Fibroblast of skin of abdomen (primary cell): ENCODE measurements at regions not wholly inside any gene's neighbourhood (a gene's known extent, or its start where the extent isn't known, plus 50 kb on each side); places are given as distances from the start of the nearest gene placed in this dataset.

ENCODE experiments used
- DNase-seq: peaks from one replicate; pipeline ENCODE4 v3.0.0-alpha.2; 2013

GRCh38 chr4:80145739-80146138 lies 51.6 kb upstream of the PRDM8 start:
- DNase-seq: no peak

GRCh38 chr4:80144676-80145470 lies 52.4 kb upstream of the PRDM8 start:
- no peak for DNase-seq

- DNase-seq: no peak
Measured at GRCh38 chr4:80143307-80143679, 54.0 kb upstream of the PRDM8 start.

GRCh38 chr4:80142394-80143306 lies 54.7 kb upstream of the PRDM8 start:
- DNase-seq: no peak

- no peak for DNase-seq
Measured at GRCh38 chr4:80141543-80141942, 55.8 kb upstream of the PRDM8 start.

GRCh38 chr4:80140194-80140593 lies 57.1 kb upstream of the PRDM8 start:
- no peak for DNase-seq

- DNase-seq: no peak
Measured at GRCh38 chr4:80139671-80140070, 57.6 kb upstream of the PRDM8 start.

GRCh38 chr4:80138551-80139538 lies 58.5 kb upstream of the PRDM8 start:
- peak; percentile 71 for DNase-seq

- no peak for DNase-seq
Measured at GRCh38 chr4:80137631-80138030, 59.7 kb upstream of the PRDM8 start.

- no peak for DNase-seq
Measured at GRCh38 chr4:80136270-80136669, 61.0 kb upstream of the PRDM8 start.

- DNase-seq: no peak
Measured at GRCh38 chr4:80135702-80136058, 61.6 kb upstream of the PRDM8 start.

- DNase-seq: no peak
Measured at GRCh38 chr4:80134936-80135701, 62.1 kb upstream of the ANTXR2 start.

GRCh38 chr4:80133240-80133783 lies 60.3 kb upstream of the ANTXR2 start:
- DNase-seq: no peak

- DNase-seq: no peak
Measured at GRCh38 chr4:80129785-80130184, 56.8 kb upstream of the ANTXR2 start.

- DNase-seq: no peak
Measured at GRCh38 chr4:80128941-80129340, 55.9 kb upstream of the ANTXR2 start.

GRCh38 chr4:80127870-80128419 lies 54.9 kb upstream of the ANTXR2 start:
- no peak for DNase-seq

- no peak for DNase-seq
Measured at GRCh38 chr4:80126435-80126834, 53.4 kb upstream of the ANTXR2 start.

- peak; percentile 43 for DNase-seq
Measured at GRCh38 chr4:80125252-80126177, 52.5 kb upstream of the ANTXR2 start.

- DNase-seq: no peak
Measured at GRCh38 chr4:80124246-80125211, 51.5 kb upstream of the ANTXR2 start.
